Suprapubic skin (tissue), 3 donors: ENCODE measurements at regions not wholly inside any gene's neighbourhood (a gene's known extent, or its start where the extent isn't known, plus 50 kb on each side); places are given as distances from the start of the nearest gene placed in this dataset.

Experiments used
- CTCF ChIP-seq, 2 donors: fragments of 200-600 bp in 1 of 2; fragments of 450-650 bp in 1 of 2; sonication (generic) in 1 of 2; IDR thresholded peaks; one replicate each; pipeline ENCODE4 v1.5.1; 2016 to 2019; ENCODE audit warnings: antibody characterized with exemption in 2 of 2, mild to moderate bottlenecking in 1 of 2, moderate library complexity in 1 of 2
- POLR2A ChIP-seq, 2 donors: fragments of 450-650 bp; IDR thresholded peaks; one replicate each; pipeline ENCODE4 v1.6.1; 2017; ENCODE audit warnings: antibody characterized with exemption in 2 of 2, mild to moderate bottlenecking in 2 of 2, moderate library complexity in 2 of 2

- TF ChIP-seq CTCF (IDR thresholded peaks at IDR 0.05) (no peak), POLR2A (IDR thresholded peaks at IDR 0.05) (no peak)
Measured at GRCh38 chr5:9957214-9957613, 292.5 kb downstream of the ATPSCKMT start.
